Mucosa of rectum (tissue), 2 donors: ENCODE measurements at regions not wholly inside any gene's neighbourhood (a gene's known extent, or its start where the extent isn't known, plus 50 kb on each side); places are given as distances from the start of the nearest gene placed in this dataset.

Source experiments
- H3K27ac ChIP-seq, 2 donors: one replicate each; pipeline ENCODE4 v1.7.0; 2013; ENCODE audit warnings: inconsistent platforms in 2 of 2, low read depth in 2 of 2, low read length in 2 of 2
- H3K27me3 ChIP-seq, 2 donors: one replicate each; pipeline ENCODE4 v1.7.0; 2013; ENCODE audit warnings: low read length in 2 of 2; ENCODE audit not compliant: control insufficient read depth in 2 of 2, insufficient read depth in 2 of 2
- H3K36me3 ChIP-seq, 2 donors: one replicate each; pipeline ENCODE4 v1.7.0; 2013; ENCODE audit warnings: low read length in 2 of 2; ENCODE audit not compliant: control insufficient read depth in 2 of 2, insufficient read depth in 2 of 2
- H3K4me1 ChIP-seq, 2 donors: one replicate each; pipeline ENCODE4 v1.7.0; 2013; ENCODE audit warnings: low read length in 2 of 2, mild to moderate bottlenecking in 1 of 2; ENCODE audit not compliant: control insufficient read depth in 2 of 2, insufficient read depth in 2 of 2
- H3K4me3 ChIP-seq, 2 donors: one replicate each; pipeline ENCODE4 v1.7.0; 2013; ENCODE audit warnings: low read length in 2 of 2
- H3K9ac ChIP-seq, 2 donors: one replicate each; pipeline ENCODE4 v1.7.0; 2013; ENCODE audit warnings: low read length in 2 of 2, low read depth in 1 of 2, mild to moderate bottlenecking in 1 of 2
- H3K9me3 ChIP-seq, 2 donors: one replicate each; pipeline ENCODE4 v1.7.0; 2013; ENCODE audit warnings: low read length in 2 of 2; ENCODE audit not compliant: control insufficient read depth in 2 of 2
- donor health status: healthy.
- donor health status: Normal muscosa, but diverticular disease.

- Histone ChIP-seq H3K4me3 (no peak overlapping the region), H3K9ac (no peak overlapping the region), H3K27ac (no peak overlapping the region), H3K9me3 (no peaks in the 10 kb centered on the region), H3K36me3 (no peaks in the 10 kb centered on the region), H3K27me3 (no peaks in the 10 kb centered on the region), H3K4me1 (no peaks in the 10 kb centered on the region)
These were observed 511.5 kb downstream of the TOX3 start for GRCh38 chr16:52035436-52035835.

DNA sequence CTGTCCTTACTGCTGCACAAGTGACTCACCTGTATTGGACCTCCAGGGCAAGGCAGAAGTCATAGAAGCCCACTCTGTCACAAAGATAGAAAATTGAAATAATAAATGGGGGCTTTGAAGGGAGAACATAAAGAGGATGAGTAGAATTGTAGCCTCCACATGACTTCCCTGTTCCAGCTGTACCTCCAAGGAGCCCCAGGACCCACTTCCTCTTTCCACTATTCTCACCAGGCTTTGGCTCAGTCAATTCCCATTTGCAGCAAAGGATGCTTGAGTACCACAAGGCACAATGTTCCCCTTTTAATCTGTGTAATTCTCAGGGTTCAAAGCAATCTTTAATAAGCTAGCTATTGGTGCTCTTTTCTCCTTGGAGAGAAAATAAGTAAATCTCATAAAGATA, 512.1 kb downstream of the TOX3 start:
- no peaks in the 10 kb centered on the region for H3K4me1 ChIP-seq
- H3K9ac ChIP-seq = no peak overlapping the region
- no peaks in the 10 kb centered on the region for H3K36me3 ChIP-seq
- no peaks in the 10 kb centered on the region for H3K27me3 ChIP-seq
- H3K4me3 ChIP-seq = no peak overlapping the region
- no peak overlapping the region for H3K27ac ChIP-seq
- no peaks in the 10 kb centered on the region for H3K9me3 ChIP-seq

GRCh38 chr16:52033992-52034391, 513.0 kb downstream of the TOX3 start:
- Histone ChIP-seq H3K36me3 (no peaks in the 10 kb centered on the region), H3K9me3 (no peaks in the 10 kb centered on the region), H3K27ac (no peak overlapping the region), H3K9ac (no peak overlapping the region), H3K27me3 (no peaks in the 10 kb centered on the region), H3K4me1 (no peaks in the 10 kb centered on the region), H3K4me3 (no peak overlapping the region)

GRCh38 chr16:52022980-52023379, 524.0 kb downstream of the TOX3 start:
- no peak overlapping the region for H3K9ac ChIP-seq
- no peaks in the 10 kb centered on the region for H3K27me3 ChIP-seq
- no peak overlapping the region for H3K27ac ChIP-seq
- H3K4me1 ChIP-seq = no peaks in the 10 kb centered on the region
- no peaks in the 10 kb centered on the region for H3K9me3 ChIP-seq
- no peak overlapping the region for H3K4me3 ChIP-seq
- H3K36me3 ChIP-seq = no peaks in the 10 kb centered on the region

DNA sequence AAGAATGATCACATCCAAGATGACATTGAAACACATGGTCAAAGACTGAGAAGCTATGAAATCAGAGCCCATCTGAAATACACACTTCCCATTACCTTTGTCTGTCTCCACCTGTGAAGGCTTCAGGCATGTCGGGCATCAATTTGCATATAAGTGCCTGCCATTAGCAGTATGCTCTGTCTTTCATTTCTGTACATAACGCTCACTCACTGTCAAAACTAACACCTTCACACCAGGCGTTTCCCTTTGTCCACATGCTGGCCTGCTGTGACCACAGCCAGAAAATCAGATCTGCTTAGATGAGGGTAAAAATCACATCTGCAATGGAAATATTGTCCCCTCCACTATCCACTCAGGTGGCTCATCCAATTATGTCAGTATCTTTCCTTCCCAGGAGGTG, 524.8 kb downstream of the TOX3 start:
- Histone ChIP-seq H3K27ac (no peak overlapping the region), H3K36me3 (no peaks in the 10 kb centered on the region), H3K4me1 (no peaks in the 10 kb centered on the region), H3K9ac (no peak overlapping the region), H3K27me3 (no peaks in the 10 kb centered on the region), H3K9me3 (no peaks in the 10 kb centered on the region), H3K4me3 (no peak overlapping the region)

DNA sequence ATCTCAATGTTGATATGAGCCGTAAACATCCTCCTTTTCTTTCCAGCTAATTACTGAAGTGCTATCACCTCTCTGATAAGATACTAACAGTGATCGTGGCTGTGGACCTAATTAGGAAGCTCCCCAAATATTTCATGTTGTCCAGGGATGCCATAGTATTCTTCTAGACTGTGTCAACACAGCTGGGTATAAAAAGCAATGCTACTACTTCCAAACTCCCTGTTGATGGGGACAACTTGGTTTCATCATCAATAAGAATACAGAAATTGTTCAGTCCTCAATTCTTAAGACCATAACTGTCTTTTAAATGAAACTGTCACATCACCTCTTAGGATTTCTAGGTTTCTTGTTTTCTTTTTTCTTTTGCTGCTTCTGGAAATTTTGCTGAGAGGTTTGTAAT, 530.6 kb downstream of the TOX3 start:
- Histone ChIP-seq H3K4me3 (no peak overlapping the region), H3K9ac (no peak overlapping the region)

GRCh38 chr16:52005551-52005950, 541.4 kb downstream of the TOX3 start:
- Histone ChIP-seq H3K9ac (no peak overlapping the region), H3K36me3 (no peaks in the 10 kb centered on the region)

More for the DNA sequence above, 530.6 kb downstream of the TOX3 start:
- Histone ChIP-seq H3K36me3 (no peaks in the 10 kb centered on the region), H3K27me3 (no peaks in the 10 kb centered on the region), H3K9me3 (no peaks in the 10 kb centered on the region), H3K27ac (no peak overlapping the region), H3K4me1 (no peaks in the 10 kb centered on the region)

GRCh38 chr16:52004343-52004742, 542.6 kb downstream of the TOX3 start:
- H3K4me1 ChIP-seq = no peaks in the 10 kb centered on the region
- H3K27ac ChIP-seq = no peak overlapping the region
- H3K27me3 ChIP-seq = no peaks in the 10 kb centered on the region
- no peak overlapping the region for H3K9ac ChIP-seq
- H3K4me3 ChIP-seq = no peak overlapping the region
- no peaks in the 10 kb centered on the region for H3K9me3 ChIP-seq
- H3K36me3 ChIP-seq = no peaks in the 10 kb centered on the region

More at GRCh38 chr16:52005551-52005950, 541.4 kb downstream of the TOX3 start:
- Histone ChIP-seq H3K27ac (no peak overlapping the region), H3K9me3 (no peaks in the 10 kb centered on the region), H3K4me3 (no peak overlapping the region), H3K27me3 (no peaks in the 10 kb centered on the region), H3K4me1 (no peaks in the 10 kb centered on the region)

DNA sequence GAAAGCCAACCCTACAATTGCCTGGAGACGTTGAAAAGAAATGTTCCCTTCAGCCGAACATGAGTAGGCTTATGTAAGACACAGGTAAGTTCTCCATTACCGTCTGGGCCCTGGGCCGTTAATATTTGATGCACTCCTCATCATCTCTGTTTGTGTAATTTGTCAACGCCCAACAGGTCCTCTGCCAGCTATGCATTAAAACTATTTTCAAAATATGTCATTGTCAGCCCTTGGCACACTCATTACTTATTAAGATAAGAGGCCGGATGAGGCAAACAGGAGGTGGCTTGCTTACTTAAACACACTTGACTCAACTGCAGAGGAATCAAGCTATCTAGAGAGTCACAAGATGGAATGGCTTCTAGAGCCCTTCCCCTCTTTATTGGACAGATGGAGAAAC, 544.9 kb downstream of the TOX3 start:
- Histone ChIP-seq H3K27me3 (no peaks in the 10 kb centered on the region), H3K27ac (no peak overlapping the region), H3K9me3 (no peaks in the 10 kb centered on the region), H3K36me3 (no peaks in the 10 kb centered on the region), H3K9ac (no peak overlapping the region), H3K4me3 (no peak overlapping the region), H3K4me1 (no peaks in the 10 kb centered on the region)

- no peak overlapping the region for H3K9ac ChIP-seq
- no peak overlapping the region for H3K4me3 ChIP-seq
These were observed 550.4 kb downstream of the TOX3 start for GRCh38 chr16:51996516-51996915.

DNA sequence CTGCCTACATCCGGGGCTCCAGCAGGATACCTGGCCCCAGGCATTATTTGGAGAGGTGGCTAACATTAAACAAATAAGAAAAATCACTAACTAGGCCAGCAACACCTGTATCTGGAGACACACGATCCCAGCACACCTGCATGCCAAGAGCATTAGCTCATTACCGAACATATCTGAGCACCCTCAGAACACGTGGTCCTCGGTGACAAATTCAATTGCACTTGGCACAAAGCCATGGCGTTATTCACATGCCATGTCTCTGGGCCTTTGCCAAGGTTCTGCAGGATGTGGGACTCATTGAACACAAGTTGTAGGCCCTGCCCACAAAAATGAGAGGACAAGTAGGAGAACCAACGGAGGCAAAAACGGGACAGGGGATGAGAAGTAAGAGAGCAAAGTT, 552.3 kb downstream of the TOX3 start:
- Histone ChIP-seq H3K9me3 (no peaks in the 10 kb centered on the region), H3K9ac (no peak overlapping the region), H3K27me3 (no peaks in the 10 kb centered on the region), H3K27ac (no peak overlapping the region), H3K4me1 (no peaks in the 10 kb centered on the region), H3K36me3 (no peaks in the 10 kb centered on the region), H3K4me3 (no peak overlapping the region)

More at GRCh38 chr16:51996516-51996915, 550.4 kb downstream of the TOX3 start:
- Histone ChIP-seq H3K27me3 (no peaks in the 10 kb centered on the region), H3K27ac (no peak overlapping the region), H3K4me1 (no peaks in the 10 kb centered on the region), H3K9me3 (no peaks in the 10 kb centered on the region), H3K36me3 (no peaks in the 10 kb centered on the region)
